ENCODE measurements at regions not wholly inside any gene's neighbourhood (a gene's known extent, or its start where the extent isn't known, plus 50 kb on each side); places are given as distances from the start of the nearest gene placed in this dataset.

DNA sequence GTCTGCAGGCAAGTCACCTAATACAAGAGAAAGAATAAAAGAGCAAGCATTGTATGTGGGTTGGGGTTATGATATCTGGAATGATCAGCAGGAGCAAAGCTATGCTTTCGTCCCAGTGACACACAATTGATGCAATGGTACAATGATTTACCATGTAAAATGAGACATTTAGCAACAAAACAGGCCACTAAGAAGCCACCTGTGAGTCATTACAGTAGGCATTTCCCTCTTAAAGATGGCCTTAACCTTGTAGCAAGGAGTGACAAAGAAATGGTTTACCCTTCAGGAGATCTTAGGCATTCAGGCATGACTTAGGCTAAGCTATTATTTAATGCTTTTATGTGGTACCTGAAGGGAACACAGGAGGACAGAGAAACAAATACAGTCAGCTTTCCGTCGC, 373.3 kb upstream of the RBMS3 start:
- no peak for DNase-seq

GRCh38 chr3:28912120-28912885, 368.6 kb upstream of the RBMS3 start:
- DNase-seq: no peak

DNA sequence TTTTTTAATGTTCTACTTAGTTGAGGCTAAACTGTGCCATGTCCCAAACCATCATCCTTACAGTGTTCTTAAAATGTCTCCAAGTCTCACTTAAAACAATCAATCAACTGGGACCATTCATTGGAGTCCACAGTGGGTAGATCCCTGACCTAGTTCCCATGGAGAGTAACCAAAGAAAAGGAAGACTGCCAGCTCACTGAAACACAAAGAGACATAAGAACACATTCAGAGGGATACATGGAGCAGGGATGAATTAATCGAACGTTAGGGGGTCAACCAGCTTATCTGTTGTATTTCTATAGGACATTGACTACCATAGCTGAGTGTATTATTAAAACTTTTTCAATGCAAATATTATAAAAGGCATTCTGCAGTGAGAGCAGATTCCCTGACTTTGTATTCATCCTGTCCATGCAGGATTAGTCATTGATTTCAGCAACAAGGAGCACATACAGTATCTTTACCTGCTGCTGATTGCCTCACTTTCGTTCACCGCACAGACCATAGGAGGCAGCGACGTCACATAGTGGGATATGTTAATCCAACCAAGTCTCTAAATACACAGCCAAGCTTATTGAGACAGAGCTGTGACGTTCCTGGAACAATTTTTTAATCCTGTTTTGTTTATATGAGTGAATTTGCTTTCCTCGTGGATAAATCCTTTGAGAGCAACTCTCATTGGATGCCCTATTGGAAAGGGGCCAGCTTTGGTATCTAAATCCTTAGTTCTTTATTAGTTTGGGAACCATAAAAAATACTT, 364.9 kb upstream of the RBMS3 start:
- DNase-seq: peak; percentile 3

DNA sequence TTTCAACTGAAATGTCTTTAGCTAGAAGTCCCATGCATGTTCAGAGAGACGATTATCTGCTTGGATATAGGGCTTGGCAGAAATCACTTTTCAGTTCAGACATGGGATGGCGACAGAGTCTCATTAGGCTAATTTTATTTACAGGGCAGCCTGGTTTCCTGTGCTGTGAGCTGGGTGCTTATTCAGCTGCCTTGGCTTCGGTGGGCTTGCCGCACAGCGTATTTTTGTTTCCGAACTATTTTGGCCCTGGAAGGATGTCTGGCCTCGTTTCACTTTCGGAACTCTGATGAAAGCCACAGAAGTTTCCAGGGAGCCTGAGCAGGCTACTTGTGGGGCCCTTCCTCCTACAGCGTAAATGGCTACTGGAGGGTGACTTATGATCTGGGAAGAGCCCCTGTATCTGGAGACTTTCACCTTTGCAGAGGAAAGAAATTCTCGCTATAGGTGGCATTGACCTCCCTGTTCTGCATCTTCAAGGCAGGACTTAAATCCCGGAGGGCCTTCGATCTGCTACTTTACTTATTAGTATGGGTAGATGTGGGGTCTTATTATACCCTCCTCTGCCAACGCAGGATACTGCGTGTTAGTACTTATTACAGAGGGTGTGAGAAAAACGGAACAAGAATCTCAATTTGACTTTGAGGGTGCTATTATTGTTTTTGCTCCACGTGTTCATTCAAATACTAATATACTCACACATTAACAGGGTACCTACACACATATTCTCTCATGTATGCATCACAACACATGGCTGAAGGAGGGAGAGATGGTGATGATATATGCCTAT, 364.0 kb upstream of the RBMS3 start:
- no peak for DNase-seq

DNA sequence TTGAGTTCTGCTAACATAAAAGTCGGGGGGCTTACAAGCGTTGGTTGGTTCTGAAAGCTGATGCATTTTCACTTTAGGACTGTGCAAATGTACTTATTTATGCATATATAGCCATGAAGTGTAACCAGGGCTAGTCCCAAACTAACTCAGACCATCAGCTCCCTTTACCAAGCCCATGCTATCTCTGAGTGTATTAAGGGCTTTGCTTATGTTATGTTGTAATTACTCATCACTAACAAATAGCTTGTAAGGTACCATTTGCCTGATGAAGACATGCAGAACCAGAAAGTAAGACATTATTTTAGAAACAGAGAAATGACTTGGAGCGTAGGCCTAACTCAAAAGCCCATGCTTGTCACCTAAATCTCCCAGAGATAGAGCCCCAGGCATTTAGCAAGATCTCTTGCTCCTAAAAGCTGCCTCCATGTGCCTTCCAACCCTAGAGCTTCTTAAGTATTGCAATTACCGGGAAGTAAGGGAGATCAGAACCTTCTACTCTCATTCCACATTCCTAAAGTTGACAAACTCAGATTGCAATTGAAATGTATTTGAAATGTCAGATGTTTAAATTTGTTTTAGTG, 362.9 kb upstream of the RBMS3 start:
- DNase-seq: no peak

GRCh38 chr3:28922376-28922775, 358.5 kb upstream of the RBMS3 start:
- no peak for DNase-seq

DNA sequence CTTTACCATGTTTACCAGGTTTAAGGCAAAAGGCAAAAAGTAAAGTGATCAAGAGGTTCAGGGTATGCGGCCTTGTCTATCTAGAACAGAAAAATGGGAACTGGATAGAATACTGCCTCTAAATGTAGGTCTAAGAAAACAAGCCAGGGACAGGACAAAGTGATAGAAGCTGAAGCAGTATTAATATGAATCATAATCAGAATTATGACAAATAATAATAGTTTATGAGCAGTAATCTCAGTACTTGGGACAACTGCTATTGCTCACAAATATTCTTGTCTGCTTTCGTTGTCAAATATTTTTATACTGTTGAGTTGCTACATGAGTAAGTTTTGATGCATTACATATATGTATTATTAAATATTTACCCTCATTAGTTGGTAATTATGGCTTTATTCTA, 356.9 kb upstream of the RBMS3 start:
- DNase-seq: no peak

DNA sequence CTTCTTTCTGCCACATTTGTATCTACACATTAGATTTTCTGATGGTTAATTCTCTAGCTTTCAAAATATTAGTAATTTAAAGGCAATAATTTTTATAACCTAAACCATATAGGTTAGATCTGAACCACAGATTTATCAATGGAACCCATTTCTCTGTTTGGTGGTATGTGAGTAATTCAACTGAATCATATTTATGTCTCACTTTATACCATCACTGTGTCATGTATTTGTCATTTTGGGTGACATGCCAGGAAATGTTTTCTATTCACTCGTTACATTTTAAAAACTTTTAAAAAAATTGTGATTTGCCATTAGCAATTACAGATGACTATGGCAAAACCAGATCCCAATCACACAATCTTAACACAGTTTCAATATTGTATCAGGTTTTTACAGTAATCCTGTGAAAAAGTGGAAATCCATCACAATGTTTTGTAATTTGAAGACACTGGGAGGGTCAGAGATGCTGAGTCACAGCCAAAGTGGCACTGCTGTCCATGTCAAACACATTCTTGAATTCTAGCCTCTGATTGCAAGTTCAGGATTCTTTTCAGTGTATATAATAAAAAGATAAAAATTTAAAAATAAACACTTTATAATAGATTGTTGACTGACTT, 356.0 kb upstream of the RBMS3 start:
- no peak for DNase-seq

- DNase-seq: no peak
Observed at GRCh38 chr3:28933337-28933736, 347.5 kb upstream of the RBMS3 start.

GRCh38 chr3:28934126-28934813, 346.6 kb upstream of the RBMS3 start:
- no peak for DNase-seq

DNA sequence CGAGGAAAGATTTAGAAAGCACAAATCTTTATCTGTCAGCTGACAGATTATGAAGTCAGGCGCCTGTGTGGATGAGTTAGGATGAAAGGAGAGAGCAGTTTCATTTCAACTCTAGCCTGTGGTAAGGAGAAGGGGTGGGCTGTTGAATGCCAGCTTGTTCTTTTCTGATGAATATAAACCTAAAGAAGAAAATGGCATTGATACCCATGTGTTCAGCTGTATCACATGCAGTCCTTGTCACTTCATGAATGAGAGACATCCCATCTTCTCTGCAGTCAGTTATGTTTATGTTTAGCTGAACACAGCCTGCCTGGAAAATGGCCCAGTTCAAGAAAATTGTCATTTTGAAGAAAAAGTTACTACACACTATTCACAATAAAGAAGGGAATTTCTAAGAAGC, 345.7 kb upstream of the RBMS3 start:
- DNase-seq: no peak

DNA sequence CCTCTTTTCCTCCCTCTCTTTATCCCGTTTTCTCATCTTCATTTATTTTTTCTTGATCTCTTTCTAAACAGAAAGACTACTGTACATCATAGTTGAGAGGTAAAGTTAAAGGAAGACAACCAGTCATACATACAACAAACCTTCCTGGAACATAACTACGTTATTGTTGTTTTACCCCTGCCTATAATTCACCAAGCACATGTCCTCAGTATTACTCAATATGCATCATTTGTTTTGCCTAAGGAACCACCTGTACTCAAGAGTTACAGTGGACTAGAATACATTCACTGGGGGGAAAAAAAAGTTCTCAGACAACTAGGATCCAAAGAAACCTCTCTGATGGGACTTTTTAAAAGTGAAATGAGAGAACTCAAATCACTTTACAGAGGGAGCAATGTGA, 344.7 kb upstream of the RBMS3 start:
- DNase-seq: no peak

GRCh38 chr3:28940530-28940929, 340.3 kb upstream of the RBMS3 start:
- DNase-seq: no peak

DNA sequence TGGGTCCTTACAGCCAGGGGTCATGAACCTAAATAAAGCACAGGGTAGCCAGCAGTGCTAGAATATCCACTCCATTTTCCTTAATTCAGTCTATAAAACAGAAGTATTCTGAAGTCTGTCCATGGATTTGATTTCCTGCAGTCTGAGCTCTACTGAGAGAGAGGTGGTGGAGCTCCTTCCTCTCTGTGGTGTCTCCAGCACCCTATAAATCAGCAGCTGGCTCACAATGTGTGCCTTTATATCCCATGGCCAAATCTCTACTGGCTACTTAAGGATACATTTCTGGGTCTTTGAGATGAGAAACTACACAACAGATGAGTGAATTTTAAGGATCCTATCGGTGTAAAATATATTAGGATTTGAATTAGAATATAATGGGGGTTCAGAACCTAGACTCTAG, 339.9 kb upstream of the RBMS3 start:
- no peak for DNase-seq

DNA sequence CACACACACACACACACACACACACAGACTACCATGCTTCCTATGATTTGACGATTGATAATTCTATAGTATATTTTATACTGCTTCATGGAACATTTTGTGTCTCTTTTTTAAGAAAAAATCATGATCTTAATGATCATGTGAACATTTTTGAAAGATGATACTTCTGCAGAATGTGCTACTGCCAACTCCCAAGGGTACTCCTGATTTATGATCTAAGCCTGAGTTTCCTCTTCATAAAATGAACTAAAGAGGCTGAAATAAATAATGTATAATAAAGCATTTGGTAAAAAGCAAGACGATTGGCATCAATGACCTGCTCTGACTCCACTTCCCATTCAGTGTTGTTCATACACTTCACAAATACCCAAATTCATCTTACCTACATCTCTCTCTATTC, 333.8 kb upstream of the RBMS3 start:
- DNase-seq: no peak

- DNase-seq: no peak
Observed at GRCh38 chr3:28947751-28948150, 333.1 kb upstream of the RBMS3 start.

- no peak for DNase-seq
Observed at GRCh38 chr3:28948685-28949084, 332.2 kb upstream of the RBMS3 start.

DNA sequence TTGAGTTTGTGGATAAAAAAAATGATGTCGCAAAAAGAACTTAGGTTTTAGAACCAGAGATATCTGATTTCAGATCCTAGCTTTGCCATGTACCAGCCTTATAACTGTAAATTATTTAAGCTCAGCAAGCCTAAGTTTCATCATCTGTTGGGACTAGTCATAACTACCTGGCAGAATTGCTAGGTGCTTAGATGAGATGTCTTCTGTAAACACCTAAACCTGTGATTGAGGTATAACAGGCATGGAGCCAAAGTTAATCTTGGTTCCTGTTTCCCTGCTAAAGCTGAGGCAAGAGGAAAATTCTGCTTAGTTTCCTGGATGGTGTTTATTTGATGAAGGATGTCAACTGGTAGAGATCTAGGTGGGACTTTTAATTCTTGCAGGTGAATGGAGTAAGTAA, 331.3 kb upstream of the RBMS3 start:
- no peak for DNase-seq

DNA sequence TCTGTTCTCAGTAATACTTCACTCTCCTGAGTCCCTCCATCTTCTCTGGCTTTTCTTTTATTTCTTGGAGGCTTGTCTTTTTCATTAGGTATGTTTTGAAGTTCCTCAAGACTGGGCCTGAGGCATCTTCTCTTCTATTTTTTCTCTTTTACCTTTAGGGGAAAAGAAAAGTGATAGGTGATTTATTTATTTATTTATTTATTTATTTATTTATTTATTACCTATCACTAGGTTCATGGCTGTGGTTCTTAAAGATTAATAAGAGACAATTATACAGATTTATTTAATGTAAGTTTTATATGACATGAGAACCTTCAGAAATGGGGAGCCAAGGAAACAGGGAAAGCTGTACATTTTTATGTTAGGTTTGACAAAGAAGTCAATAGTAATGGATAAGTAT, 330.3 kb upstream of the RBMS3 start:
- no peak for DNase-seq

- no peak for DNase-seq
Observed at GRCh38 chr3:28951772-28952556, 328.9 kb upstream of the RBMS3 start.

DNA sequence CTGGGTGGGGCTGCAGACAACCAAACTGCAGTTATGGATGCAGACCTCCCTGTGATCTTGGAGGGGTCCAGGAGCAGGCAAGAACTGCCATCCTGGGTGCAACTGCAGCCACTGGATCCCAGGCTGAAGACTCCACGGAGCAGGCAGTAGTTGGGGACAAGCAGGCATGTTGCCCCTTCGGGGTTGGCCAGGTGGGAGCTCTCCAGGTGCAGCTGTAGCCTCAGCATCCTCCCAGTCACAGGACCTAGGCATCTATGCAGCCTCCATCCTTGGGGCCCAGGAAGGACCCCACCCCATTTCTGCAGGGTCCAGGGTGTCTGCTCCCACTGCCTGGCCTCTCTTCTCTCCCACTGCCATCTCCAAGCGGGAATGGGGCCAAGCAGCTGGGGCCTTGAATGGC, 322.2 kb upstream of the RBMS3 start:
- DNase-seq: no peak

DNA sequence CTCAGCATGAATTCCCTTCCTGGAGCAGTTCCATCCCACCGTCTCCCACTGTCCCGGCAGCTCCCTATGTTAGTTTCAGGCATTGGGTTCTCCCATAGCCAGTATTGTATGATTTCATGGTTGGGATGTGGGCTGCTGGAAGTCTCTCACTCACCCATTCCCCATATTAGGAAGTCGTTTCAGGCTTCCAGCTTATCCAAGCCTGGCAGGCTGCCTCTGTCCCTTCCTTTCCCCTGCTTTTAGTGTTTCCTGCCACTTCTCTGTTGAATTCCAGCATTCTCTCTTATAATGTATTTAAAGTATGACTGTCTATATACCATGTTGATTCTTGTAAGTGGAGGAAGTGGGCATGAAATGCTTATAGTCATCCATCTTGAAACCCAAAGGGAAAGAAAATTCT, 309.7 kb upstream of the RBMS3 start:
- no peak for DNase-seq

All from hematopoietic multipotent progenitor cell treated with erythropoietin and hydrocortisone succinate and interleukin-3 and kit ligand, for 8 days (in vitro differentiated cells).